Endometrium (tissue), 2 donors: ENCODE measurements at regions not wholly inside any gene's neighbourhood (a gene's known extent, or its start where the extent isn't known, plus 50 kb on each side); places are given as distances from the start of the nearest gene placed in this dataset.

Source experiments
- FAIRE-seq: peaks from 2 replicates; lab custom pipeline; 2012; peaks lifted over from hg19 to GRCh38; lab: Jason Lieb, UNC
- donor health status: control.
- donor health status: control.

DNA sequence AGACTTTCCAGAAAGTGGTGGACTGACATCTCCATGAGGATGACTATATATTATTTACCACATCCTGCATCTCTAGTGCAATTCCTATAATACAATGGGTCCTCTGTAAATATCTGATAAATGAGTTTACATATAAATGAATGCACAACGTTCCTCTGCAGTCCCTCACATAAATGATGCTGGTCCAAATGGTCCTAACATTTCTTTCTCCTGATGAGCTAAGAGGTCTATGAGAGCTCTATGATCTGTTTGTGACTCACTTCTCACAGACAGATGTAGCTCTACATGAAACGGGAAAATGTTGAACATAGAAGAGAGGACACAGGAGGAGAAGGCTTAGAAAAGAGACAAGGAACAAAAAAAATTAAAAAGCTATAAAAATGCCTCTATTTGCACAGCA, 201.2 kb upstream of the PIK3C3 start:
- no peak for FAIRE-seq

DNA sequence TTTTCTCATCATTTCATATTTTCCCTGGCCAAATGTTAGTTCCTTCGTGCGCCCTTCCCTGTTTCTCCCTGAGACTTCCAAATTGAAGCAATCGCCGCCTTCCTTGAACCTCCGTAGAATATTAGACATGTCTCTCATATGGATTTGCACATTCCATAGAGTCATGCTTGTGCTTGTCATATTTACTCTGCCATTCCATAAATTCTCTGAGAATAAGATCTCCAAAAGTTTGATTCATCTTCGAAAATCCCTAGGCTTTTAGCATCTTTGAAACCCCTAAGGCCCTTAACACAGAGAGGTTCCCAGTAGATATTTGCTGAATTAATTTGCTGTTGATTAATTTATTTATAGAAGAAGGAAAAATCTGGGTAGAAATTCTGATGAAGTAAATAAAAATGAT, 202.2 kb upstream of the PIK3C3 start:
- FAIRE-seq, result no peak

DNA sequence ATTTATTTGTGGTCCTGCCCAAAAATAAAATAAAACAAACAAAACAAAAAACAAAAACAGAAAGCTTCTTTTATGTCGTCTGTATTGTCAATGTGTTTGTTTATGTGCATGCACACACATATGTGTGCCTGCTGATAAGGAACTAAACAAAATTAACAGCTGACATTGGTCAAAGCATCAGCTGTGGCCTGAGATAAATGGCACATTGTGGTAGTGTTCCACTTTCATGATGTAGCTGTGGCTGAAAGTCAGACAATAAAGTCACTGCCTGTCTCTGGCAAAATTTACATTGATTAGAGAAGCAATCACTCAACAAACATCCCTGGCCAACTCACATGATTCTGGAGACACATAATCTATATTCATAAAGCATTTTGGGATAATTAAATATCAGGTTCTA, 203.4 kb upstream of the PIK3C3 start:
- FAIRE-seq, result no peak

DNA sequence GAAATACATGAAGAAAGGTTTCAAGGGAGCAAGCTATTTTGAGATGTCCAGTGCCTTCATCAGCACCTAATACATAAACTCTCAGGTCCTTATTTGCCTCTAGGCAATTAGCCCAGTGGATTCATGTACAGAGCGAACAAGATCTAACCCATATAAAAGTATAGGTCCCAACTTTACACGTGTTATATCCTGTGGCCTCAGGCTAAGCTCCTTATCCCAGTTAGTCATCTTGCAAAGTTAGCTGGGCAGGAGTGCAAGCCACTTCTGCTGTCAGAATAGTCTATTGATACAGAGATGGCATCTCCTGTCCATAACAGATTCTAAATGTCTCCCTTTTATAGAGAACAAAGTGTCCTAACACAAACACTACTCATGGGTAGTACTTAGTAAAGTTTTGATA, 203.9 kb upstream of the PIK3C3 start:
- FAIRE-seq, result no peak

DNA sequence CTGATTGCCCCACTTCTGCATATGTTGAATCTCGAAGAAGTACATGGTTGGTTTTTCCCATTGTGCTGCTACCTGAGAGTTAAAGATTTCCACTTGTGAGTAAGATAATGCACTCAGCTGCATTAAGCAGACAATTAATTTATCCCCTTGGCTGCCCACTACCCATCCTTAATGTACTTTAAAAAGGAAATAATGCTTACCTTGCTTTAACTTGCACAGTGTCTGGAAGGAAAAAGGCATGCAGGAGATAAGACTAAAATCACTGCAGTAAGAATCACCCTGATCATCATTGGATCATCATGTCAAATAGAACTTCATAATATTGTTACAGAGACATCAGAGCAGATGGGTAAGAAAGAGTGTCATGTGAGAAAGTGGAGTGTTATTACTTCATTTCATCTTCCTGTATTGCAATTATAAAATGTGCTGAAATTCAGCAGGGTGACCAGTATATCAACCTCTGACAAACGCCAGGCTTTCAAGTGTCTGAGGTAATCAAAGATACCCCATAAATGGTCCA, 207.3 kb upstream of the PIK3C3 start:
- no peak for FAIRE-seq

DNA sequence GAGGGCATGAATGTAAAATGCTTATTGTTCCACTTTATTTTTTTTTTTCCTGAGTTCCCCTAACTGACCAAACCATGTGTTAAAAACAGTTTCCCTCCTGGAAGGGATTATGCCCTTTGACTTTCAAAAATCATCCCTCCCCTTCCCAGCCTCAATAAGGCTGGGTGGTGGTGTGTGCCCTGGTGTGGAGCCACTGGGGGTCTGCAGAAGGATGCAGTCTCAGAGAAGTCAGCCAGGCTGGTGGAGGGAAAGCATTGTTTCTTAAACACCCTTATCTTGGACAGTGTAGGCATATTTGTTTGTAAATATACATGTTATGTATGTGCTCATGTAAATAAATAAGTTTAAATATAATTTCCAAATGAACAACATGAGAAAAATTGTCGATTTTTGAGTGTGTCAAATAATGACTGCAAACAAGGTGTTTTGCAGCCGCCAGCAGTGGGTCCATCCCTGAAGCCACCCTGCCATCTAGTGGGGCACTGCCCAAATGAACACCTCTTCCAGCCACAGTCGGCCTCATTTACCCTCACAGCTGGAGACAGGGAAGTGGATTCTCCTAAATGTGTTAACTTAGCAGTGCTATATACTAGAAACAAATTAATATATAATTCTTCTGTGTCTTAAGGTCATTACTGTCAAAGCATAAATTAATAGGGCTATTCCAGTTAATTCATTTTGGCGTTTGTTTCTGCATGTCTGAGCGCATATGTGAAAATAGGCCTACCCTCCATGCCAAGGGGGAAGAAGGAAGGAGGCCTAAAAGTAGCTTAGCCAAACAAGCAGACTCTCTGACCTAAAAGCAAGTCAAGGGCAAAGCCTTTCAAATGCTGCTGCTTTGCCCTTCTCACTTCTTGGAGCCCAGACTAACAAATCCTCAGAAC, 209.6 kb upstream of the PIK3C3 start:
- no peak for FAIRE-seq

DNA sequence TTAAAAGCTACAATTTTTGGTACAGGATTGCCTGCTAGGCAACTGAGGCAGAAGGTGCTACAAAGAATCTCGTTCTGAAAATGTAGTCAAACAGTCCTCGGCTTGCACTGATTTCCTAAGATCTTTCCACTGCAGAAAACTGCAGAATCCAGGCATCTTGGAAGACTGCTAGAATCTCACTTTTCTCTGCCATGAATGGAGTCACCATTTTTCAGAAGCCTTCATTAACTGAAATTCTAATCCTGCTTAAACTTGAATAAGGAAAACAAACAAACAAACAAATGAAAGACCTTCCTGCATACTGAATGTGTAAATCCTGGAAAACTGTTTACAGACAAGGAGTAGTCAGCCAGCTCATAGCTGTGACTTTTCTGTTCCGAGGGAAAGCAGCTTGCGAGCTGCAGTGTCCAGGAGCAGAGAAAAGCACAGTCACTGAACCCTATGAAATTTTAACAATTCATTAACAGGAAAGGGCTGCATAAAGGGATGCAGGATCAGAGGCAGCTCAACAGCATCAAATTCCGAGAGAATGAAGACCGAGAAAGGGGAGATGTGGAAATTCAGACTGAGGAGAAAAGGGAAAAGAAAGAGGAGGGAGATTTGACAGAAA, 210.5 kb upstream of the PIK3C3 start:
- FAIRE-seq, result no peak

DNA sequence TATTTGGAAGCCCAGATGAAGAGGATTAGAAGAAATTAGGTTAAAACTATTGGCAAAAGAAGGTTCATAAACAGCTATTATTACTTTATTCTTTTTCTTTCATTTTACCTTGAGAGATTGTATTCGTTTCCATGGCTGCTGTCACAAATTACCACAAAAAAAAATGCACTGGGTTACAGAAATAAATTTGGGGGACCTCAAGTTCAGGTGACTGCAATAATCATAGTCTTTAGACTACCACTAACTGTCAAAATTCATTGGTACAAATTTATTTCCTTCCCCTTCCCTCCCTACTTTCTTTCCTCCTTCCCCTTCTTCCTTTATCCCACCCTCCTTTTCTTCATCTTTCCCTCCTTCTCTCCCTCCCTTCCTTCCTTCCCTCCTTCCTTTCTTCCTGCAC, 217.8 kb upstream of the PIK3C3 start:
- FAIRE-seq, result no peak

DNA sequence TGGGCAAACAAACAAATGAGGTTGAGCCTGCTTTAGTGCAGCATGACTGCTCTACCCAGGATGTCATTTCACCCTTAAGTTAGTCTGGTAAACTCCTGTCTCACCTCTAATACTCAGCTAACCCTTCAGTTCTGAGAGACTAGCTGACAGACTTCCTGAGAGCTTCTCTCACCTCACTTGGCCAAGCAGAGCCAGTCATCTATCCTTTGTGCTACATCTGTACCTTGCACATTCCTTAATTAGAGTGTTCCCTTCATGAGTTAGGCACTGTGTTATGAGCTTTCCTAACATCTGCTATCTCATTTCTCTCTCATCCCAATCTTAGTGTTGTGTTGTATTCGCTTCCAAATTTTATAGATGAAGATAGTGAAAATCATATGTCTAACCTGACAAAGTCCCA, 220.1 kb upstream of the PIK3C3 start:
- FAIRE-seq, result no peak

DNA sequence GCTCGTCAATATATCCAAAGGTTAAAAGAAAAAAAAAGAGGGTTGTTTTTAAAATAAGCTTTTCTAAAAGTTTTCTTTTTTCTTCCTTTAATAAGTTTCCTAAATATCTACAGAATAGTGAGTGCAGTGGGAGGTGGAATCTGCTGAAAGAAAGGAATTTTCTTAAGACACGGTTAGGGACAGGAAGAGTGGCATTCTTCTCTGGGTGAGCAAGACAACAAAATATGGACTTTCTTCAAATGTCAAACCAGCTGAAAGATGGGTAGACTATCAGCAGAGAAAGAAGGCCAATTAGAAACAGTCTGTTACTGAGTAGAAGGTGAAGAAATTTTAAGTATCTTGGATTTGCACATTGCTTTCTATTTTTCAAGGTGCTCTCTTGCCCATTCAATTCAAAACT, 222.7 kb upstream of the PIK3C3 start:
- no peak for FAIRE-seq

DNA sequence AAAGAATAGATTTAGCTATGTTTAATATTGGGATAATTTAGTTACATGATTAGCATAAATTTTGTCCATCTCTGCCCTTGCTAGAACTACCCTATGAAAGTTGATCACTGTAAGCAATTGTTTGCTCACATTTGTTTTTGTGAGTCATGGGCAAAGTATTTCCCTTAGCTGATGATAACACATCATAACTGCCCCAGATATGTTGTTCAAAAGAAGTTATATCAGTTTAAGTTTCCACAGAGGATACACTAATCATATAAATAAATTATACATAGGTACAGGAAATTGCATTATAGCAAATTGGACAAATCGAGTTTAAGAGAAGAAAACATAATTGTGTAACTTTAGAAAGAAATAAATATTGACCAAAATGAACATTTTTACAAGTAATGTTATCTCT, 223.2 kb upstream of the PIK3C3 start:
- FAIRE-seq, result no peak

DNA sequence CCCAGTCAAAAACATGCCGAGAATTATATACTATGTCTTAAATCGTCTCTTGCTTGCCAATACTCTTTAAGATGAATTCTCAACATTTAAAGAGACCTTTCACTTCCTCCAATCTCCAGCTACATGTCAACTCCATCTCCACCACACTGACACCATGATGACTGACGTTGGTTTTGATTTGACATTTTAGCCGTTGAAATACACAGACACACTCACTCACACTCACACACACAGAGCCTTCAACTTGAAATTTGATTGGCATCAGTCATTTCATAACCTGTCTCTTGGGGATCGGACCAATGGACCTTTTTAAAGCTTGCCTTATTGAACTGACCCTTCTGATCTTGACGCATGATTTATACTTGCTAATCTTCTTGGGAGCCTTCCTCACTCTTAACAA, 230.8 kb upstream of the PIK3C3 start:
- FAIRE-seq, result no peak

DNA sequence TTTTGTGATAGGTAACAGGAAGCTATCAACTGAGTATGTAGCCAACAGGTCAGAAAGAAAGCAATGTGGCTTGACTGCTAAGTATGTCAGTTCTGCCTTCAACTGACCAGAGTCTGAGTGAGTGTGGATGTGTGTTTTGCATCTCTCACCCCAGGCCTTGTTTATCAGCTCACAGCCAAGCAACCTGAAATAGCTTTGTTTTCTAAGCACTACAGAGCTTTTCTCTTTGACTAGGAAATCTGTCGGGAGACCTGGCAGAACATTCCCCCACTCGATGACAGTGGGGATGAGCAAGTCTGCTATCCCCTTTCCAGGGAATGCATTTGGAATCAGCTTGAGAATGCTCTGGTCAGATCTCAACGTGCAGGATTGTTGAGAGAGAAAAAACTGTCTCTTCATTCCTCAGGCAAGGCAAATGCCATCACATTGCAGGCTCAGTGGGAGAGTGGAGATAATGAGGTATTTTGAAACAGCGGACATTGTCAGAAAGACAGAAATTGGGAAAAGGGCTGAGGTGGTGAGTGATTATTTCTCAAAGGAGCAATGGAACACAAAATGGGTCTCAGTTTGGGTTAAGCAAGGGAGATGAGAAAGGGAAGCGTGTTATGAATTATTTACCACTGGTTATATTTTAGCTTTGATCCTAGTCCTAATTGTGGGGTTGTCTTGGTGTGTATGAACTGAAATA, 233.8 kb upstream of the PIK3C3 start:
- FAIRE-seq, result no peak

DNA sequence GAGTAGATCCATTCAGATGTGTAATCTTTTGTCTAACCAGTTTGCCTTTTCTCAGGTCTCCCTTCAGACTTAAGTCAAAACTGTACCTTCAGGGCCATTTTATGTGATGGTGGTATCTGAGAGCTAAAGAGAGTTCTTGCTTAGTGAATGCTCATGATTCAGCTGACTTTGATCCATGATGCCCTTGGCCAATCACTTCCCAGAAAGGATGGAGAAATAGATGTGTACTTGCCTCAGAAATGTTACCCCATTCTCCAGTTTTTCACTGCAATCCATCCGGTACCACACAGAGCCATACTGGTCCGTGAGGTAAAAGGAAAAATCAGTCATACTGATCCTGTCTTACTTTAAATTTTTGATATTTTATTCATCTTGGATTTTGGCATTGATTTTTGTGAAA, 234.8 kb upstream of the PIK3C3 start:
- no peak for FAIRE-seq

DNA sequence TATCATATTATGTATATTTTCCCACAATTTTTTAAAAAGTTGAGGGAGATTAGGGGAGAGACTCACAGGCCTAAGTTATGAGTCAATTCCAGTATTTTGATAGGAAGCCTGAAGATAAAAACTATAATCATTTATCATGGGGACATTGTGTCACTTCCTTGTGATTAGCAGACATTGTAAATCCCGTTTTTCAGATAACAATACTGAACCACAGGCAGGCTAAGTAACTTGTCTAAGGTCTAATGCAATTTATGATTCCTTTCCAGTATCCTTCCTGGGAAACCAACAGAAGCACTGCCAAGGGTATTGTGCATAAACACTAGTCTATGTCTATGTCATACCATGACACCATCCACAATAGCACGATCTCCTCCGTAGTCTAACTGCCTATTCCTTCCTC, 235.2 kb upstream of the PIK3C3 start:
- FAIRE-seq, result no peak

DNA sequence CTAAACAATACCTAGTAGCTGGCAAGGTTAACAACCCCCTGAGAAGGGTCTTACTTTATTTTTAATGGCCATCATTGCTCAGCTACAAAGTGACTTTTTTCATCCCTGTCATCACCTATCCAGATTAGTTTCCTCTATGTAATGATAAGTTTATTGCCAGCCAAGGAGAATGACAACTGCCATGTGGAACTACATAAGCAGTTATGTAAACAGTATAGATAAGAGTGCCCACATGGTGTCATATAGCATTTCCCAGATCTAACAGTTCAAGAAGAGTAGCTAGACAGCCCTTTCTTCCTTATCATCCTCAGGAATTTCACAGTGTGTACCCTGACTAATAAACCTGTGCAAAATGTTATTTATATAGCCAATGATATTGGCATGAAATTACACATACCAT, 240.2 kb upstream of the PIK3C3 start:
- FAIRE-seq, result no peak

DNA sequence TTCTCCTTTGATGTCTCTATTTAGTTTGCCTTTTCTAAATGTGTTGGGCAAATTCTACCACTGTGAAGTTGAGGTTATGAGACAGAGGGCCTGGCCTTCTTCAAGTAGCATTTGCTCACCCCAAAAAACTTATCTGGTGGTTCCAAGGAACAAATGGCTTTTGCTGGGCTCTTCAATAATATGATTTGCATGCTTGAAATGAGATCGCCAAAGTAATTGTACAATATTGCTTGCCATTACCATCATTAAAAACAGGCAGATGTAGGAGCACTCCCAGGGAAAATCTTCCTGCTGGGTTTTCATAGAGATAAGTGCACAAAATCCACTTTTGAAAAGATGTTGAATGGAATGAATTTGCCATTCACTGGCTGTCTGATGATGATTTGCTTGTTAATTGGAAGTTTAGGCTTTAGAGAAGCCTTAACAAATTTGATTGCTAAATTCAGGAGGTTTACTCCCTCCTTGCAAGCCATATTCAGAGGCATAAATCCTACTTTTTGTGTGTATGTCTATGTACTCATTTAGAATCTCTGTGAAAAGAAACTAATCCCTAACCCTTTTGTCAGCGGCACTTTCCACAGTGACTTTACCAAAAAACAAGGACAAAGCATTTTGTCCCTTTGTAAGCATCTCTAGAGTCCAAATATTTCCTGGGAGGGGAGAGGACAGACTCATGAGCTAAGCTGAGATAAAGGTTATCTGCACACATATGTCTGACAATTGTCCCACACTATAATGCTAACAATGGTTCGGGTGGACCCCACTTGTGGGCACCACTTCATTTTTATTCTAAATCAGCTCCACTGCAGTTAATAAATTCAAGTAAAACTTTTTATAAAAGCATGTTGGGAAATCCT, 240.8 kb upstream of the PIK3C3 start:
- no peak for FAIRE-seq

DNA sequence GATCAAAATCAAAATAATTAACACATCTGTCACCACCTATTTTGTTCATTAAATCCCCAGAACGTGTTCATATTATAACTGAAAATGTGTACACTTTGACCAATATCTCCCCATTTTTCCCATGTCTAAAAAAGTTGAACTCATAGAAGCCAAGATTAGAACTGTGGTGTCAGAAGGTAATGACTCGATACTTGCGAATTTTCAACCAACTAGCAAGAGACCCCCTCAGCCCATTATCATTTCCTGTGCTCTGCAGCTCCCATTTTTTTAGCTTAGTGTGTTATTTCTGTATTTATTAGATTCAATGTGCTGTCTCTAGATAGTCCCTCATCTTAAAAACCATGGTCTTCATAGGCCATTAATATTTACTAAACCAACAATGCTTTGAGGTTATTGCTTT, 248.7 kb upstream of the PIK3C3 start:
- FAIRE-seq, result no peak

DNA sequence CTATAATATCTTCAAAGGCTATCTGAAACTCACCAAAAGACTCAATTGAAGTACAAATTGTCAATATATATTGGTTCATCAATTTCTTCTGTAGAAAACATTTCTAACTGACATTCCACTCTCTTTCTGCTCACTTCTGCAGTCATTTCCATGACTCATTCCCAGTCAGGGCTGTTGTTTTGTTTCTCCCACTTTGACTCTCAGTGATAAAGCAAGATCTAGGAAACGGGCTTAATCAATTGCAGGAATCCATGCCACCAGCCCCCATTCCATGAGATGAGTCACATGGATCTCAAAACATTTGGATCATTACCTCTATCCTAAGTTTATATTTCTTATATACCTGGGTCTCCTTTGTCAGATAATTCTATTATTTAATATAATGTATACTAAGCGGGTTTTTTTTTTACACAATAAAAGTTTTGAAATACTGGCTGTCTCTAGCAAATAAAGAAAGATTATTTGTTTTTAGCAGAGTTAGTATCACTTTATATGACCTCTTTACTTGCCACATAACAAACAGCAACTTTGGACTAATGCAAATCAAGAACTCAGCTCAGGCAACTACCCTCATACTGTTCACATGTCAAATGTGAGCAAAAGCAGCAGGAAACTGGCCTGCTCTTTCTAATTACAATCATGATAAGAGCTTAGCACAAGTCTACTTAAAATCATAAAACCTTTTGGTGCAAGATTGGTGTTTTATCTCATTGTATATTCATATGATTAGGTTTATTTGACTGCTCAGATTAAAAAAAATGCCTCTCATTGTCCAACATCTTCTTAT, 251.1 kb upstream of the PIK3C3 start:
- no peak for FAIRE-seq

DNA sequence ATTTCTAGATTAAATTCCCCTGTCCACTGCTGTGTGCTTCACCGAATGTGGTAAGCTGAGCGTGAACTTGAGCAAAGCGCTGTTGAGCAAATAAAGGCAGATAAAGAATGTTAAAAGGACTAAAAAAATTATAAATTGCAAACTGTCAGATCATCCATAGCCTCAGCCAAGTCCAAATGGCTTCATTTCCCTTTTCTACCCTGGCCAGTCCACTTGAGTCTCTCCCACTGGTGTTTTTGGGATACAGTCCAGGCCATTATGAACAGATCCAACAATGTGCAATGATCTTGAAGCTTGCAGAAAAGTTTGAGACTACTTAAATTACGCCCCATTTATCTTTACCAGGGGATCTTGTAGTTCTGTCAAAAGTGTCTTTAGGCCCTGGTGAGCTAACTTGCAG, 254.6 kb upstream of the PIK3C3 start:
- no peak for FAIRE-seq

DNA sequence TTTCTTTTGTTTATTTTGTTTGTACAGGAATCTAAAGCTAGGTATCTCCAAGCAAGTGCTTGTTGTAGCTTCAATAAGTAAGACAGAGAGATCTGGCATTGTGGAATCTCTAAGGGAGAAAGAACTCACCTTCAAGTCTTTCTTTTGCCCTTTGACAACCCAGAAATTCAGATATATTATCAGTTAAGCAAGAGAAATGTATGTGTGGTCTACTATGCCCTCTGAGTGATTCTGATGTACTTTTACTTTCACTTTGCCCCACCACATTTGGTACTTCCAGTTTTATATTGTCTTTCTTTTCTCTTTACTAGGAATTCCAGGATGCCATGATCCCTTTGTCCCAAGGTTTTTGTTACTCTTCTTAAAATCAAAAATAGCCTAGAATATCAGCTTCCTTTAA, 259.6 kb upstream of the PIK3C3 start:
- FAIRE-seq, result no peak
